GM18907 (cell line): ENCODE measurements at regions not wholly inside any gene's neighbourhood (a gene's known extent, or its start where the extent isn't known, plus 50 kb on each side); places are given as distances from the start of the nearest gene placed in this dataset.

Source experiments
- ATAC-seq: cut with Tn5 transposase; IDR thresholded peaks from one replicate; pipeline ENCODE4 v1.9.1; 2021; ENCODE audit warnings: mild to moderate bottlenecking, moderate library complexity; ENCODE audit not compliant: unreplicated experiment

- peak; percentile 95 for ATAC-seq
These were observed 173.7 kb upstream of the GALNTL6 start for GRCh38 chr4:171639540-171639939.

GRCh38 chr4:171636606-171637005 is 176.6 kb upstream of the GALNTL6 start:
- no peak for ATAC-seq

- ATAC-seq: no peak
These were observed 183.5 kb upstream of the GALNTL6 start for GRCh38 chr4:171629737-171630136.

GRCh38 chr4:171629182-171629581 is 184.0 kb upstream of the GALNTL6 start:
- peak; percentile 96 for ATAC-seq

- no peak for ATAC-seq
These were observed 186.7 kb upstream of the GALNTL6 start for GRCh38 chr4:171626554-171626953.

GRCh38 chr4:171622729-171623128 is 190.5 kb upstream of the GALNTL6 start:
- peak; percentile 52 for ATAC-seq

GRCh38 chr4:171621646-171622045 is 191.6 kb upstream of the GALNTL6 start:
- peak; percentile 68 for ATAC-seq

GRCh38 chr4:171612907-171613306 is 200.3 kb upstream of the GALNTL6 start:
- no peak for ATAC-seq

- ATAC-seq: no peak
These were observed 210.4 kb upstream of the GALNTL6 start for GRCh38 chr4:171602638-171603355.

GRCh38 chr4:171601091-171601490 is 212.1 kb upstream of the GALNTL6 start:
- no peak for ATAC-seq

- no peak for ATAC-seq
These were observed 213.6 kb upstream of the GALNTL6 start for GRCh38 chr4:171599628-171600027.

GRCh38 chr4:171594293-171594692 is 218.9 kb upstream of the GALNTL6 start:
- no peak for ATAC-seq

- no peak for ATAC-seq
These were observed 222.5 kb upstream of the GALNTL6 start for GRCh38 chr4:171590716-171591115.

- no peak for ATAC-seq
These were observed 224.4 kb upstream of the GALNTL6 start for GRCh38 chr4:171588764-171589163.

- ATAC-seq: no peak
These were observed 225.1 kb upstream of the GALNTL6 start for GRCh38 chr4:171588051-171588545.

GRCh38 chr4:171583790-171584189 is 229.4 kb upstream of the GALNTL6 start:
- peak; percentile 50 for ATAC-seq

- peak; percentile 65 for ATAC-seq
These were observed 230.1 kb upstream of the GALNTL6 start for GRCh38 chr4:171582961-171583581.

- ATAC-seq: no peak
These were observed 240.0 kb upstream of the GALNTL6 start for GRCh38 chr4:171573181-171573580.

- ATAC-seq: peak; percentile 96
These were observed 247.9 kb upstream of the GALNTL6 start for GRCh38 chr4:171565130-171565788.

- ATAC-seq: peak; percentile 73
These were observed 251.8 kb upstream of the GALNTL6 start for GRCh38 chr4:171561419-171561818.

- ATAC-seq: no peak
These were observed 259.2 kb upstream of the GALNTL6 start for GRCh38 chr4:171553961-171554360.

- ATAC-seq: no peak
These were observed 270.6 kb upstream of the GALNTL6 start for GRCh38 chr4:171542640-171543039.
